ENCODE measurements at regions not wholly inside any gene's neighbourhood (a gene's known extent, or its start where the extent isn't known, plus 50 kb on each side); places are given as distances from the start of the nearest gene placed in this dataset.

DNA sequence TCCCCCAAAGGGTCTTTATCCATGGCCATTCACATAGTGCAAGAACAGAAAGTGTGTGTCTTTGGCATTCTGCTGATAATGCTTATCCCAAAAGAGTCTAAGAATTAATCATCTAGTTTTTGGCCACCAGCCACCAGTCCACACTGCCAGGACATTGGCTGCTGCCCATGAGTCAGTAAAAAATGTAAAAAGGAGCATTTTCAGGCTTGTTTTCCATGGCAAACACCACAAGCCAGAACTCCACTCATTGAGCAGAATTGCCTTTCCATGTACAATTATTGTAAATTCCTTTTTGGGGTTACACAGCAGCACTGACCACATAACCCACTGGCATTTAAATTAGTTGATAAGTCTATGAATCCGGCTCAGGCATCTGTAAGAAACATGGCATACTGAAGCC, 89.2 kb upstream of the PRDX4 start:
- H3K4me3 ChIP-seq (ENCODE audit: insufficient read depth, low read depth, low read length), result no peak overlapping the region
- DNase-seq, result no peak
- H3K27me3 ChIP-seq (ENCODE audit: control insufficient read depth, insufficient read depth, low read length), result no peaks in the 10 kb centered on the region

DNA sequence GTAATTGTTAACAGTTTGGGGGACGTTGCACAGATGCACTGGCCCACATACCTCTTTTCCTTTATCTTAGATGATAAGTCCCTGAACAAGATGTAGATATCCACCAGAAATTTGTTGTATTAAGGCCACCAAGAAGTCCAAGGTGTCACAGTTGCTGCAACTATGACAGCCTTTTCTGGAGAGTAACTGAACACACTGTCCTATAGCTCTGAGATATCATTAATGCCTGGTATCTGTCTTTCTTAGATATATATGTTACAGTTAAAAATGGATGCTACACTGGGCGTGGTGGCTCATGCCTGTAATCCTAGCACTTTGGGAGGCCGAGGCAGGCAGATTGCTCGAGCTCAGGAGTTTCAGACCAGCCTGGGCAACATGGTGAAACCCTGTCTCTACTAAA, 77.8 kb upstream of the PRDX4 start:
- no peaks in the 10 kb centered on the region for H3K36me3 ChIP-seq (replicated peaks; ENCODE audit: control insufficient read depth, insufficient read depth, low read length)
- no peak for DNase-seq
- H3K27me3 ChIP-seq (ENCODE audit: control insufficient read depth, insufficient read depth, low read length), result no peaks in the 10 kb centered on the region
- H3K4me3 ChIP-seq (ENCODE audit: insufficient read depth, low read depth, low read length), result no peak overlapping the region

More for the DNA sequence above, 89.2 kb upstream of the PRDX4 start:
- H3K36me3 ChIP-seq (replicated peaks; ENCODE audit: control insufficient read depth, insufficient read depth, low read length), result no peaks in the 10 kb centered on the region

DNA sequence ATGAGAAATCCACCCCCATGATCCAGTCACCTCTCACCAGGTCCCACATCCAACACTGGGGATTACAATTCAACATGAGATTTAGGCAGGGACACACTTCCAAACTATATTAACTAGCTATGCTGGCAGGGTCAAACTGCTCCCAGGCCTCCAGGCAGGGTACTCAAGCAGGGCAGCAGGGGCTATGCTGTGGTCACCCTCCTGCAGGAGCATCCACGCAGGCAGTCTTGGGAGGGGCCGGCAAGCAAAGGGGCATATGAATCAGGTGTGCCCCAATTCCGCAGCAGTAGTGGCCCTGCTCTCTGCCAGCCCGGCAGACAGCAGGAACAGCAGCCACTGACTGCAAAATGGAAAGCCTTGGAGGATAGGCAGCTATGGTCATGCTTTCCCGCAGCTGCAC, 74.6 kb upstream of the PRDX4 start:
- Histone ChIP-seq H3K36me3 (replicated peaks; ENCODE audit: control insufficient read depth, insufficient read depth, low read length) (no peaks in the 10 kb centered on the region), H3K4me3 (ENCODE audit: insufficient read depth, low read depth, low read length) (no peak overlapping the region), H3K27me3 (ENCODE audit: control insufficient read depth, insufficient read depth, low read length) (no peaks in the 10 kb centered on the region)
- DNase-seq, result no peak

DNA sequence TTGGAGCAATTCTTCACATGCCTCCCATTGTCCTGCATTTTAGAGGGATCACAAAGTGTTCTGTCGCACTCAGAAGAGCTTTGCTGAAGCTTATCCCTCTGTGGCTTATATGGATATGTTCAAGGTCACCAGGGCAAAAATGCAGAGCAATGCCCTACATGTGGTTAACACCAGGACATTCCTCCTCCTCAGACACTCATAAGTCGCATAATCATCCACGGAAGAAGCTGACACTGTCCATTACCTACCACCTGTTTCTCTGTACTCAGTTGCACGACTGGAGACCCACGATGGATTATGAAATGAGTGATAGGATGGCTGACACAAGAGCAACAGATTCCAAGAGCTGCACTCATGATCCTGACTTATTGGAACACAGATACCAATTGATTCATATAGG, 68.7 kb upstream of the PRDX4 start:
- H3K4me3 ChIP-seq (ENCODE audit: insufficient read depth, low read depth, low read length), result no peak overlapping the region
- no peaks in the 10 kb centered on the region for H3K27me3 ChIP-seq (ENCODE audit: control insufficient read depth, insufficient read depth, low read length)
- no peaks in the 10 kb centered on the region for H3K36me3 ChIP-seq (replicated peaks; ENCODE audit: control insufficient read depth, insufficient read depth, low read length)
- DNase-seq, result no peak

- no peaks in the 10 kb centered on the region for H3K36me3 ChIP-seq (replicated peaks; ENCODE audit: control insufficient read depth, insufficient read depth, low read length)
- H3K27me3 ChIP-seq (ENCODE audit: control insufficient read depth, insufficient read depth, low read length), result no peaks in the 10 kb centered on the region
- H3K4me3 ChIP-seq (ENCODE audit: insufficient read depth, low read depth, low read length), result no peak overlapping the region
- no peak for DNase-seq
Observed at GRCh38 chrX:23603501-23603900, 63.8 kb upstream of the PRDX4 start.

GRCh38 chrX:23610495-23610894, 56.8 kb upstream of the PRDX4 start:
- no peaks in the 10 kb centered on the region for H3K27me3 ChIP-seq (ENCODE audit: control insufficient read depth, insufficient read depth, low read length)
- DNase-seq, result no peak
- no peaks in the 10 kb centered on the region for H3K36me3 ChIP-seq (replicated peaks; ENCODE audit: control insufficient read depth, insufficient read depth, low read length)
- H3K4me3 ChIP-seq (ENCODE audit: insufficient read depth, low read depth, low read length), result no peak overlapping the region

- Histone ChIP-seq H3K27me3 (ENCODE audit: control insufficient read depth, insufficient read depth, low read length) (no peaks in the 10 kb centered on the region), H3K36me3 (replicated peaks; ENCODE audit: control insufficient read depth, insufficient read depth, low read length) (no peaks in the 10 kb centered on the region), H3K4me3 (ENCODE audit: insufficient read depth, low read depth, low read length) (no peak overlapping the region)
- no peak for DNase-seq
Observed at GRCh38 chrX:23612846-23613245, 54.4 kb upstream of the PRDX4 start.

- Histone ChIP-seq H3K36me3 (replicated peaks; ENCODE audit: control insufficient read depth, insufficient read depth, low read length) (no peaks in the 10 kb centered on the region), H3K27me3 (ENCODE audit: control insufficient read depth, insufficient read depth, low read length) (no peaks in the 10 kb centered on the region), H3K4me3 (ENCODE audit: insufficient read depth, low read depth, low read length) (no peak overlapping the region)
- peak; percentile 48 for DNase-seq
Observed at GRCh38 chrX:23616361-23616760, 50.9 kb upstream of the PRDX4 start.

Measured in H7 (cell line).